ENCODE measurements at regions not wholly inside any gene's neighbourhood (a gene's known extent, or its start where the extent isn't known, plus 50 kb on each side); places are given as distances from the start of the nearest gene placed in this dataset.

DNA sequence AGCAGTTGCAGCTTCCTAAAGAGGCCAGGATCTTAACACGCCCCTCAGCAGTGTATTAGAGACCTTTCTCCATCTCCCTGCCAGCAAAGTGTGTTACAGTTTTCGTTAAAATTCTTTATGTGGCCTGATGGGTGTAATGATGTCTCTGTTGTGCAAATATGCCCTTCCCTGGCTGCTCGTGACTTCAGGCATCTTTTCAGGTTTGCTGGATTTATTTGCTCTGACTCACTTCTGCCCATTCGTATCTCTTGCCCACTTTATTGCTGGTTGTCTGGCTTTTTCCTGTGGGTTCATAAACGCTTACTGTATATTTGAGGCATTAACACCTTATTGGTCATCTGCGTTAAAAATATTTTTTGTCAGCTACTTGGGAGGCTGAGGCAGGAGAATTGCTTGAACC, 134.5 kb downstream of the ASB1 start:
- TF ChIP-seq YY1 (IDR thresholded peaks at IDR 0.05; ENCODE audit: low read depth): no peak

DNA sequence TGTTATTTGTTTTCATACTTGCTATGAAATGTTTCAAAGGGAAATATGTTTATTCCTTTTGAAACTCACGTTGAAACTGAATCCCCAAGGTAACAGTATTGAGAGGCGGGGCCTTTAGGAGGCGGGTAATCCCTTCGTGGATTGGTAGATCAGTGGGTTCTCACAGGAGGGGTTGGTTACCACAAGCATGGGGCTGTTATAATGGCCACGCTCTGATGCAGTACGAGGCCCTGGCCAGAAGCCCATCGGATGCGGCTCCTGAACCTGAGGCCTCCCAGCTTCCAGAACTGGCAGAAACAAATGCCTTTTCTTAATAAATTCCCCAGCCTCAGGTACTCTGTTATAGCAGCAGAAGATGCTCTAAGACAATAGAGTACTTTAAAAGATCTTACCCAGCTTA, 135.7 kb downstream of the ASB1 start:
- TF ChIP-seq TCF12 (IDR thresholded peaks at IDR 0.05; ENCODE audit: low read depth): no peak
- TF ChIP-seq MAX (IDR thresholded peaks at IDR 0.05): 0 out of 2 replicates have a peak, but pooled peaks have one; percentile 40

DNA sequence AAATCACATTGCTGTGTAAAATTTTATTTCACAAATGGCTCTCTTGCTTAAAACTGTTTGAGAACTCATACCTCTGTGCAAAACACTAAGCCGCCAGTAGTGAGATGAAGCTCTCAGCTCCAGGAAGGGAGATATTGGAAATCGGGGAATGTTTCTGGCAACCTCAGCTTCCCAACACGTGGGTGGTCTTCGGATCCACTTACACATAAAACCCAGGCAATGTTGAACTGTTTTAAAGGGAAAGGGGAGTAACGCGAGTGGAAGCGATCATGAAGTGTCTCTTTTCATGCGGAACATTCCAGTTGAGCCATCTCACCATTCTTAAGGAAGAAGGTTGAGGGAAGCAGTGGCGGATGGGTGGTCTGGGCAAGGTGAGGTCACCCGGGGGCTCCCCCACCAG, 136.8 kb downstream of the ASB1 start:
- TF ChIP-seq TEAD4 (IDR thresholded peaks at IDR 0.05) (no peak), EP300 (IDR thresholded peaks at IDR 0.05; ENCODE audit: borderline replicate concordance) (no peak), ZBTB7A (IDR thresholded peaks at IDR 0.05; ENCODE audit: low read depth) (no peak), CREB1 (IDR thresholded peaks at IDR 0.05; ENCODE audit: low read depth) (no peak), USF1 (IDR thresholded peaks at IDR 0.05) (no peak), RAD21 (IDR thresholded peaks at IDR 0.05; ENCODE audit: low read depth) (no peak)

DNA sequence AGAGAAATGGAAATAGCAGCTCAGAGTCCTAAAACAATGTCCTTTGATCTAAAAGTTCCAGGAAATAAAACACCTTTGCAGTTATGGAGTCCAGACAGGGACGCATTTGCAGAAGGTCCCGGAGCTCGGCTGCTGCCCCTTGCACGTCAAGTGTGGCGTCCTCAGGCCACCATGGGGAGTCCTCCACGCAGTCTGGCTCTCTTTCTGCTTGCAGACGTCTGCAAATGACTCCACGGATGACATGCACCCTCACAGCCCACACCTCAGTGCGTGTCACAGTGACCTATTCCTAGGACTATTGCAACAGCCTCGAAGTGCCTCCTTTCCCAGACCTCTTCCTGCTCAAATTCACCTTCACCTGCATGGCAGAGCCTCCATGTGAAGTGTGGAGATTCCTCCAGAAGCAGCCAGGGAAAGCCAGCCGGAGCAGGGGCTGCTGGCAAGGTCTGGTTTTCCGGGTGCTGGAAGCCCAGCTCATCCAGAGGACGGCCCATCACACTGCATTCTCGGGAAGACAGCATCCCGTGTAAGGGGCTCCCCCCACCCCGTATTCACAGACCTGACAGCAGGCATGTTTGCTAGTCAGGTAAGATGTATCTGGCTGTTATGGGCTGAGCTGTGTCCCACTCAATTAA, 137.7 kb downstream of the ASB1 start:
- TF ChIP-seq TAF1 (IDR thresholded peaks at IDR 0.05; ENCODE audit: low read depth): no peak
- no peak for TF ChIP-seq USF1 (IDR thresholded peaks at IDR 0.05)
- no peak for TF ChIP-seq TEAD4 (IDR thresholded peaks at IDR 0.05)
- no peak for TF ChIP-seq MAX (IDR thresholded peaks at IDR 0.05)
- TF ChIP-seq CREB1 (IDR thresholded peaks at IDR 0.05; ENCODE audit: low read depth): no peak

DNA sequence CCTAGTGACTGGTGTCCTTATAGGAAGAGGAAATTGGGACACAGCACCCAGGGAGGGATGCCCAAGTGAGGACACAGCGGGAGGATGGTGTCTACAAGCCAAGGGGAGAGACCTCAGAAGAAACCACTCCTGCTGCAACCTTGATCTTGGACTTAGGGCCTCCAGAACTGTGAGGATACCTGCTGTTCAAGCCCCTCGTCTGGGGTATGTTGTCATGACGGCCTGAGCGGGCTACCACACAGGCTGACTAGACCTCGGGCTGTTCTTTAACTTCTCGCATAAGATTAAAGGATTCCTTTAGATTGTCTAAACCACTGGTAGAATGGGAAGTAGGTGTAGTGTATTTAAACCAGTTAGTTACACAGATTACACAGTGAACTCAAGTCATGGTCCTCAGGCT, 138.3 kb downstream of the ASB1 start:
- no peak for TF ChIP-seq MAX (IDR thresholded peaks at IDR 0.05)
- TF ChIP-seq REST (IDR thresholded peaks at IDR 0.05; ENCODE audit: low read depth): no peak
- no peak for TF ChIP-seq ZBTB7A (IDR thresholded peaks at IDR 0.05; ENCODE audit: low read depth)
- no peak for TF ChIP-seq TAF1 (IDR thresholded peaks at IDR 0.05; ENCODE audit: low read depth)
- TF ChIP-seq CREB1 (IDR thresholded peaks at IDR 0.05; ENCODE audit: low read depth): no peak
- TF ChIP-seq EP300 (IDR thresholded peaks at IDR 0.05; ENCODE audit: borderline replicate concordance): no peak
- no peak for TF ChIP-seq EGR1 (IDR thresholded peaks at IDR 0.05)
- no peak for TF ChIP-seq CEBPB (IDR thresholded peaks at IDR 0.05)
- no peak for TF ChIP-seq RAD21 (IDR thresholded peaks at IDR 0.05; ENCODE audit: low read depth)
- TF ChIP-seq TCF12 (IDR thresholded peaks at IDR 0.05; ENCODE audit: low read depth): no peak
- TF ChIP-seq TEAD4 (IDR thresholded peaks at IDR 0.05): no peak
- TF ChIP-seq YY1 (IDR thresholded peaks at IDR 0.05; ENCODE audit: low read depth): no peak
- no peak for TF ChIP-seq NFIC (IDR thresholded peaks at IDR 0.05)
- TF ChIP-seq USF1 (IDR thresholded peaks at IDR 0.05): no peak
- no peak for TF ChIP-seq FOXM1 (IDR thresholded peaks at IDR 0.05; ENCODE audit: borderline replicate concordance, low read depth)

- no peak for TF ChIP-seq TCF12 (IDR thresholded peaks at IDR 0.05; ENCODE audit: low read depth)
- no peak for TF ChIP-seq MAX (IDR thresholded peaks at IDR 0.05)
- no peak for TF ChIP-seq TAF1 (IDR thresholded peaks at IDR 0.05; ENCODE audit: low read depth)
- no peak for TF ChIP-seq YY1 (IDR thresholded peaks at IDR 0.05; ENCODE audit: low read depth)
- TF ChIP-seq EGR1 (IDR thresholded peaks at IDR 0.05): no peak
- no peak for TF ChIP-seq TEAD4 (IDR thresholded peaks at IDR 0.05)
- TF ChIP-seq CREB1 (IDR thresholded peaks at IDR 0.05; ENCODE audit: low read depth): no peak
- TF ChIP-seq USF1 (IDR thresholded peaks at IDR 0.05): no peak
- no peak for TF ChIP-seq NFIC (IDR thresholded peaks at IDR 0.05)
- TF ChIP-seq CEBPB (IDR thresholded peaks at IDR 0.05): no peak
- TF ChIP-seq FOXM1 (IDR thresholded peaks at IDR 0.05; ENCODE audit: borderline replicate concordance, low read depth): no peak
- no peak for TF ChIP-seq EP300 (IDR thresholded peaks at IDR 0.05; ENCODE audit: borderline replicate concordance)
- no peak for TF ChIP-seq RAD21 (IDR thresholded peaks at IDR 0.05; ENCODE audit: low read depth)
Observed at GRCh38 chr2:238566001-238566645, 139.4 kb downstream of the ASB1 start.

Measured in Ishikawa (cell line).